ENCODE measurements at regions not wholly inside any gene's neighbourhood (a gene's known extent, or its start where the extent isn't known, plus 50 kb on each side); places are given as distances from the start of the nearest gene placed in this dataset.

DNA sequence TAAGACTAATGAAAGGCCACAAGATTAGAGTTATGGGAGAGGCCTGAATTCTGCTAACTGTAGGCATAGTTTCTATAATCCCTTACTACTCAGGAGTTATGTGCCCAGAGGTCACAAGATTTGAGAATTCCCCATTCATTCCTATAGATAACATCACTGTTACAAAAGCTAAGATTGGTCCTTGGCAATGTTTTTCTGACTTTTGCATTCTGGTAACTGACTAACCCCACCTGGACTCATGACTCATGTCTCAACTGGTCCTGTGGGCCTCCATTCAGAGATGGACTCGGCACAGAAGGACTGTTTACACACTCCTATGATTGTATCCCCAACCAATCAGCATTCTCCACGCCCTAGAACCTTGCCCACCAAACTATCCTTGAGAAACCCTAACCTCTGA lies 249.0 kb upstream of the ZP4 start:
- TF ChIP-seq, protein P1, sequence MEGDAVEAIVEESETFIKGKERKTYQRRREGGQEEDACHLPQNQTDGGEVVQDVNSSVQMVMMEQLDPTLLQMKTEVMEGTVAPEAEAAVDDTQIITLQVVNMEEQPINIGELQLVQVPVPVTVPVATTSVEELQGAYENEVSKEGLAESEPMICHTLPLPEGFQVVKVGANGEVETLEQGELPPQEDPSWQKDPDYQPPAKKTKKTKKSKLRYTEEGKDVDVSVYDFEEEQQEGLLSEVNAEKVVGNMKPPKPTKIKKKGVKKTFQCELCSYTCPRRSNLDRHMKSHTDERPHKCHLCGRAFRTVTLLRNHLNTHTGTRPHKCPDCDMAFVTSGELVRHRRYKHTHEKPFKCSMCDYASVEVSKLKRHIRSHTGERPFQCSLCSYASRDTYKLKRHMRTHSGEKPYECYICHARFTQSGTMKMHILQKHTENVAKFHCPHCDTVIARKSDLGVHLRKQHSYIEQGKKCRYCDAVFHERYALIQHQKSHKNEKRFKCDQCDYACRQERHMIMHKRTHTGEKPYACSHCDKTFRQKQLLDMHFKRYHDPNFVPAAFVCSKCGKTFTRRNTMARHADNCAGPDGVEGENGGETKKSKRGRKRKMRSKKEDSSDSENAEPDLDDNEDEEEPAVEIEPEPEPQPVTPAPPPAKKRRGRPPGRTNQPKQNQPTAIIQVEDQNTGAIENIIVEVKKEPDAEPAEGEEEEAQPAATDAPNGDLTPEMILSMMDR (conservative IDR thresholded peaks at IDR 0.05) = no peak
- TF ChIP-seq EZH2 (IDR thresholded peaks at IDR 0.05; ENCODE audit: low read depth) = no peak
